Hematopoietic multipotent progenitor cell treated with erythropoietin and hydrocortisone succinate and interleukin-3 and kit ligand, for 6 days (in vitro differentiated cells): ENCODE measurements at regions not wholly inside any gene's neighbourhood (a gene's known extent, or its start where the extent isn't known, plus 50 kb on each side); places are given as distances from the start of the nearest gene placed in this dataset.
A peak's percentile ranks its signal among the peaks of the same experiment; 100 is the strongest.
"Not testable (repeated sequence)": the region's sequence is repeated elsewhere in the genome, so short reads cannot be mapped to it uniquely, and the experiment has no call there.

Experiments
- DNase-seq: peaks from one replicate; pipeline ENCODE4 v3.0.0-alpha.2; 2015

- no peak for DNase-seq
Observed at GRCh38 chr5:102666164-102666946, 88.8 kb upstream of the PAM start.

DNA sequence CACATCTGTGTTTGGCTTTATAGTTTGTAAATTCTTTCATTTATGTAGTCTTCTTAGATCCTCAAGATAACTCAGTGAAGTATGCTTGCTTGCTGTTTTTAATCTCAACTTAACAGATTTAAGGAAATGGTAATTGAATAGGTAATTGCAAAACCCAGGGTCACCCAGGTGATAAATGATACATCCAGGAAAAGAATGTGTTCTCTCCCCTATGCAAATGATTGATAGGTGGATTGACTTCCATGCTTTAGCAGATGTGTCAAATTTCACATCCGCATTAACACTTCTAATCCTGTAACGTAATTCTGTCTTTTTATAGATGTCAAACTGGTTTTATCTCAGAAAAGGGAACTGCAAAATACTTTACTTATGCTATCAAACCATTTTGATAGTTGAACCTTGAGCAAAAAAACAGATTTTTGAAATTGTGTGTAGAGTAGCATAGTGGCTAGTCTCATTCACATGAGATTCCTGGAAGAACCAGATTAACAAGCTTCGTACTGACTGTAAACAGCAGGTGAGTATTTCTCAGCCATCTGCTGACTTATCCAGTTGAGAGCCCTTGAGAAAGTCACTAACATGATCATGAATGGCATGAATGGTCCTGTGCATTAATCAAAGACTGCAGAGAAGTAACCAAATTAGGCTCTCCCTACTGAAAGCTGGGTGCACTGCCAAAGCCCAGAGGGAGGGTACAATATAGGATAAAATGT lies 86.7 kb upstream of the PAM start:
- no peak for DNase-seq

DNA sequence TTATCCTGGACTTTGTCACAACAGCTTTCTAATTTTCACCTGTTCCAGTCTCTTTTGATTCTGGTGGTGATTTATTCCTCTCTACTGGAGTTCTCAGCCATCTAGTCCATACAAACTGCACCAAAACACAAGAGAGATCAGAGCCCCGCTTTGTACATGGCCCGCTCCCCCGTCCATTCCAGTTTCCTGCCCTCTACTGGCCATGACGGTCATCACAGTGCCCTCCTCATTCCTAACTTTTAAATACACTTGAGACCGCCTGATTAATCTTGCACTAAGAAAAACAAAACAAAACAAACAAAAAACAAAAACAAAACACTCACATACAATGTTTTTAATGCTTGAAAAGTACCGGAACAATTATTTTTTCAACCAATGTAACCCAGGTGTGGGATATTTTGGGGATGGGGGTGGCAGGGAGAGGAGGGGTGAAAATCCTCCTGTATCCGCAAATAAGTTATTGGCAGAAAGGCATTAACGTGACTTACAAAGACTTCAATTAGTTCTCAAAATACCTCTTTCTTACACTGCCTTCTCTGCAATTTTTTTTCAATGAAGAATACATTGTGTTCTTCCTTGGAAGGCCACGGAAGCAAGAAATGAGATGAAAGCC lies 84.8 kb upstream of the PAM start:
- peak; percentile 36 for DNase-seq

DNA sequence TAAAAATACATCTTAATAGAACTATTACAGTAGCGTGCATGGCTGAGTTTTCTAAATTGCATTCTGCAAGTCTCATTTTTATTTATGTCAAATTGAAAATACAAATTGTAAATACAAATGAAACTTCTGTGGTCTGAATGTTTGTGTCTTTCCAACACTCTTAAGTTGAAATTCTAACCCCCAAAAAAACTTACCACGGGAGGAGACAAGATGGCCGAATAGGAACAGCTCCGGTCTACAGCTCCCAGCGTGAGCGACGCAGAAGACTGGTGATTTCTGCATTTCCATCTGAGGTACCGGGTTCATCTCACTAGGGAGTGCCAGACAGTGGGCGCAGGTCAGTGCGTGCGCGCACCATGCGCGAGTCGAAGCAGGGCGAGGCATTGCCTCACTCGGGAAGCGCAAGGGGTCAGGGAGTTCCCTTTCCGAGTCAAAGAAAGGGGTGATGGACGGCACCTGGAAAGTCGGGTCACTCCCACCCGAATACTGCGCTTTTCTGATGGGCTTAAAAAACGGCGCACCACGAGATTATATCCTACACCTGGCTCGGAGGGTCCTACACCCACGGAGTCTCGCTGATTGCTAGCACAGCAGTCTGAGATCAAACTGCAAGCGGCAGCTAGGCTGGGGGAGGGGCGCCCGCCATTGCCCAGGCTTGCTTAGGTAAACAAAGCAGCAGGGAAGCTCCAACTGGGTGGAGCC lies 83.9 kb upstream of the PAM start:
- not testable (repeated sequence) for DNase-seq

DNA sequence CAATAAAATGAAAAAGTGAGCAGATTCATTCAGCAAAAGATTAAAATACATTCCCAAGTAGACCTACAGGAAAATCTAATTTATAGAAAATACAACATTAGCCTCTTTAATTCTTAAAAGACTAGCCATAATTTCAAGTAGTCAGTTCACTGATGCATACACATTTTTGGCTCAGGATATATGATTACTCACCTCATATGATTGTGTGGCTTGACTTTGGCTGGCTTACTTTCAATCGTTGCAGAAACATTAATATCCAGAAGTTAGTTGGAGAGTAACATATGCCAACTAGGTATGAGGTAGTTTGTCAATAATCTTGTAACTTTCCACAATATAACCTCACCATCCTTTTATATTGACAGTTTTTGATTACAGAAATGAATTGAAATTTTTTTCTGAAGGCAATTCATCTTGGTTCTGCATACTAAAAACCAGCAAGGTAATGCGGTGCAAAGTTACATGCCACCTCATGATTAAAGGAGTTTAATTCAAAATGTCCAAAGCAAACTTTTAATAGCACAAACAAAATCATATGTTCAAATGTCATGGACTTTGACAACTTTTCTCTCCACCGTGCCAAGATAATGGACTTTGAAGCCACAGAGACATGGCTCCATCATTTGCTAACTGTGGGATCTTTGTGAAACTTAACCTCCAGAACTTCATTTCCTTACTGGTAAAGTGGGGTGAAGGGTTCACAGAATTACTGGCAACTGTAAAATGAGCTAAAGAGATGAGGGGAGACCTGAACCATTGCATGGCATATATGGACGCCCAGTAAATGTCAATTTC lies 76.6 kb upstream of the PAM start:
- DNase-seq = no peak

DNA sequence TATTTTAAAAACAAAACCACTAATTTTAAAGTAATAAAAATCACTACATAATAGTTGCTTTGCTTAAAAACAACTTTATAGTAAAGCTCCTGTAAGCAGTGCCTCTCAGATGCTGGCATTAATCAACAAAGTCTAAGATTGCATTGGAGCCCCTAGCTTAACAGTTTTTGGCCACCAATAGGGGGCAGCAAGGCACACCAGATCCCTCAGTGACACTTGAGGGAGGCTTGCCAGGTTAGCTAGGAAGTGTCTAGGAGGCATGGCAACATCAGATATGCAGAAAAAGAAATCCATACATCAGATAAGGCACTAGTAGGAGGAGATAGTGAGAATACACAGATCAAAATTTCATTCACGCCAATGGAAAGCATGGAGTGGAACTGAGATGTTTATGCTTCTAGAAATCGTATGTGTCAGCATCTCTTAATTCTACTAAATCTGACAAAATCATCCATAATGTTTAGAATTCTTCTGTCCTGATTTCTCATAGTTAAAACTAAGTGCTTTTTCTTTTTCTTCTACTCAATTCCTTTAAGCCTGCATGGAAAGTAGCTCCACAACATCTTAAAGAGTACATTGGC lies 73.6 kb upstream of the PAM start:
- peak; percentile 80 for DNase-seq

GRCh38 chr5:102682101-102682647 lies 72.9 kb upstream of the PAM start:
- DNase-seq = no peak

- not testable (repeated sequence) for DNase-seq
Observed at GRCh38 chr5:102688076-102688475, 67.0 kb upstream of the PAM start.

GRCh38 chr5:102688581-102689342 lies 66.3 kb upstream of the PAM start:
- not testable (repeated sequence) for DNase-seq

DNA sequence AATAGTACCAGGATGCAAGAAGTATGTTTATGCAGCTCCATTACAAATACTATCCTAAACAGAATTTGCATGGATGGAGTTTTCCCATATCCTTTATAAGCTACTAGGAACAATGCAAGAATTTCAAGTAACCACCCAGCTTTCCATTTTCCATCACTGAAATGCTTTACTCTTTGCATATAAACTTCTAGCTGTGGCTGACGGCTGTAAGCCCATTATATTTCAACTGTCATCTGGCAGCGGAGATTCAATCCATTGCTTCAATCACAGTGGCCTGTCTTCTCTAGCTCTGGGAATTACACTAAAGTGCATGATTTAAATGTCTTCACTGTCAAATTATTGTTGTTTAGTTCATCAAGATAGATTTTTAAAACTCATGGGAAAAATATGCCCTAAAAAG lies 64.2 kb upstream of the PAM start:
- DNase-seq = no peak

DNA sequence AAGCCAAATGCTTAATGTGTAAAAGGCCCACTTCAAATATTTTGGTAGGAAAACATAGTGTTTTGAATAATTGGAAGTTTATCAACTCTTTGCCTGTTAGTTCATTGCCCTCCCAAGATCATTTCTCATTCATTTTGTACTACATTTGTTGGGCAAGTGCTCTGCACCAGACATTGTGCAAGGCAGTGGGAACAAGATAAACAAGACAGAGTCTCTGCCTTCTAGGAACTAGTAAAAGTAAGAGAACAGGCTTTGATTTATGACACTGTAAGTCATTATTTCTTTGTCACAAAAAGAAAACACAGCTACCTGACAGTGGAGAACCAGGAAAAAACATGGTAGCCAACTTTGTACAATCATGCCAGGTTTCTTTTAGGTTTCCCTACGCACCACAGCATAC lies 63.7 kb upstream of the PAM start:
- no peak for DNase-seq

GRCh38 chr5:102700120-102700831 lies 54.8 kb upstream of the PAM start:
- DNase-seq = no peak

- DNase-seq = no peak
Observed at GRCh38 chr5:102700916-102701315, 54.2 kb upstream of the PAM start.

DNA sequence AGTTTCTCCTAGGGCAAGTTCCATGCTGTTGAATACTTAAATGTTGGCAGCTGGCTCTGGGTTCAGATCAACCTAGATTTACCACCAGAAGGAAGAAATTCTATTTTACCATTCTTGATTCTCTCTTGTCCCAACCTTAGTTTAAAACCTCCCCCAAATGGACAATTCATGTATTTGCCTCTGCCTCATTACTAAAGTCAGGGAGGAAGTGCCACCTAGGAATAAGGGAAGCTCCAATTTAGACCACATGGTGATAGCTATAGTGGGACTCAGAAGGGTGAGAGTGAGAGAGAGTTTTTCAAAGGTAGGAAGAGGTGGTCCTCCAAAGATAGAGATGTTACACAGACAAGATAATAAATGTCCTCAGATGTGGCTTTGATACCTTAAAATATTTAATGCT lies 53.4 kb upstream of the PAM start:
- DNase-seq = no peak
